ENCODE measurements at regions not wholly inside any gene's neighbourhood (a gene's known extent, or its start where the extent isn't known, plus 50 kb on each side); places are given as distances from the start of the nearest gene placed in this dataset.

- DNase-seq (ENCODE audit: extremely low spot score) = no peak
- ChIA-PET CTCF (no interaction called here), POLR2A (no interaction called here)
- TF ChIP-seq ZNF384 (IDR thresholded peaks at IDR 0.05) (no peak), BHLHE40 (IDR thresholded peaks at IDR 0.05; ENCODE audit: borderline replicate concordance) (no peak), LEF1 (IDR thresholded peaks at IDR 0.05; ENCODE audit: borderline replicate concordance) (no peak), FOXK2 (IDR thresholded peaks at IDR 0.05) (no peak), L3MBTL2 (conservative IDR thresholded peaks at IDR 0.05) (no peak), NFRKB (IDR thresholded peaks at IDR 0.05) (no peak), CTBP1 (IDR thresholded peaks at IDR 0.05; ENCODE audit: borderline replicate concordance) (no peak), SP1 (IDR thresholded peaks at IDR 0.05) (no peak), SUZ12 (IDR thresholded peaks at IDR 0.05) (no peak), HDGF (IDR thresholded peaks at IDR 0.05; ENCODE audit: borderline replicate concordance) (no peak), TARDBP (IDR thresholded peaks at IDR 0.05) (no peak), ELF4 (IDR thresholded peaks at IDR 0.05) (no peak), PKNOX1 (IDR thresholded peaks at IDR 0.05) (no peak), ARNT (IDR thresholded peaks at IDR 0.05) (no peak), FOXA1 (IDR thresholded peaks at IDR 0.05) (no peak), FOXM1 (IDR thresholded peaks at IDR 0.05; ENCODE audit: borderline replicate concordance) (no peak)
Measured at GRCh38 chr9:106532306-106533015, 330.5 kb upstream of the ZNF462 start.

DNA sequence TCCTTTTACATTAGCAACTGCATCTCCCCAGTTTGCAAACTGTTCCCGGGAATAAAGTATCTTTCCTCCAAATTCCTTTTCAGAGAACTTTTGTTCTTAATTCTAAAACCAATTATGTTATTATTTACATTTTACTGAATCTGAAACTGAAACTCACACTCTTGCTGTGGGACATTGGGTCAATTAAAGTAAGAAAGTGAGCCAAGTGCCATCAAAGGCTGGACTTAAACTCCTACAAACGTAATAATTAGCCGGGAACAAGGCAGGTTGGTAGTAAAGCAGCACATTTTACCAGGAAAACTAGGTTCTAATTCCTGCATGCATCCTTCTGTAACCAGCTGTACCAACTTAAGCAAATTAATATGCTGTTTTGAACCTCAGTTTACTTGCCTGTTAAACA is 328.2 kb upstream of the ZNF462 start:
- POLR2A ChIA-PET = no interaction called here

DNA sequence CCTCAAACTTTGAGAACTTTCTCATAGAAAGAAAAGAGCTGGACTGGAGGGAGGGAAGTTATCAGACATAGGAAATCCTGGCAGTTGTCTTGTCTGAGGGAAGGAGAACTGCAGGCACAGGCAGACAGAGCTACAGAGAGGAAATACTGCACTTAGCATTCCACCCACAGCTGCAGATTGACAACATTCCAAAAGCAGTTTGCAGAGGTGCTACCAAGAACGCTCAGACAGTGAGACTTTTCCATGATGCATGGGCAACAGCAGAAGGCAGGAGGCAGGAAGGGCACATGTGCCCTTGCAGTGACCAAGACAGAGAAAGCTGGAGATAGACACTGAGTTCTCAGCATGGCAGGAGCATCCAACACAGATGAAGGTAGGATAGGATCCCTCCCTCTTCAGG is 327.5 kb upstream of the ZNF462 start:
- ChIA-PET CTCF (no interaction called here), POLR2A (no interaction called here)
- TF ChIP-seq NFRKB (IDR thresholded peaks at IDR 0.05) (no peak), LEF1 (IDR thresholded peaks at IDR 0.05; ENCODE audit: borderline replicate concordance) (no peak), SUZ12 (IDR thresholded peaks at IDR 0.05) (no peak), PKNOX1 (IDR thresholded peaks at IDR 0.05) (no peak), BHLHE40 (IDR thresholded peaks at IDR 0.05; ENCODE audit: borderline replicate concordance) (no peak), FOXM1 (IDR thresholded peaks at IDR 0.05; ENCODE audit: borderline replicate concordance) (no peak), FOXK2 (IDR thresholded peaks at IDR 0.05) (no peak), HDGF (IDR thresholded peaks at IDR 0.05; ENCODE audit: borderline replicate concordance) (no peak), SP1 (IDR thresholded peaks at IDR 0.05) (no peak), ARNT (IDR thresholded peaks at IDR 0.05) (no peak)
- DNase-seq (ENCODE audit: extremely low spot score) = no peak

More for the DNA sequence above, 328.2 kb upstream of the ZNF462 start:
- CTCF ChIA-PET = no interaction called here
- DNase-seq (ENCODE audit: extremely low spot score) = no peak
- TF ChIP-seq ARNT (IDR thresholded peaks at IDR 0.05) = no peak
- no peak for TF ChIP-seq ZNF384 (IDR thresholded peaks at IDR 0.05)
- no peak for TF ChIP-seq BHLHE40 (IDR thresholded peaks at IDR 0.05; ENCODE audit: borderline replicate concordance)
- TF ChIP-seq FOXM1 (IDR thresholded peaks at IDR 0.05; ENCODE audit: borderline replicate concordance) = no peak
- no peak for TF ChIP-seq TARDBP (IDR thresholded peaks at IDR 0.05)
- no peak for TF ChIP-seq PKNOX1 (IDR thresholded peaks at IDR 0.05)

DNA sequence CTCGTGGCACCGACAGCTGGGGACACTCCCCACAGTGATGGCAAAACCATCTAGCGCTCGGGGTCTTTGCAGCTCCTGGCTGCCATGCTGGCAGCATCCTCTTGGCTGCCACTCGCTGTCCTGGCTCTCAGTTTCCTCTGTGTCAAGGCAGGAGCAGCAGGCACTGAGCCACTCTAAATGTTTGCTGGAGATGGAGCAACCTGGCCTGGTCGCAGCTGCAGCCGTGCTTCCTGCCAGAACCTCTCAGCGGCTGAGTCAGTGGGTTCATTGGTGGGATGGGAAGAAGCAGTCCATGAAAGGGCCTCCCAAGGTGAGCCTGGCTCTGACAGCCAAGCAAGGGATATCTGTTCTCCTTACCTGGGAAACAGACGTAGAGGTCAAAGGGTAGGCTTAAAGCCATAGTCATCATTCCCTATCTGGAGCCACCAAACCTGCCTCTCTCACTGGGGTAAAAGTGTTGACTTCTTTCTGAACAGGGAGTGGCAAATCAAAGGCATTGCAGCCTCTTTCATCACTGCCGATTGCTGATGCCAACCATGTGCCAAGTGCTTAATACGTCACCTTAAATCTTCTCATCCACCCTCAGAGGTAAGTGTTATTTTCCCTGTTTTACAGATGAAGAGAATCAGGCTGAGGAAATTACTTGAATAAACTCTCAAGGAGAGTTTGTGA is 304.8 kb upstream of the ZNF462 start:
- no peak for TF ChIP-seq SP1 (IDR thresholded peaks at IDR 0.05)
- no peak for TF ChIP-seq HDGF (IDR thresholded peaks at IDR 0.05; ENCODE audit: borderline replicate concordance)
- no peak for TF ChIP-seq LEF1 (IDR thresholded peaks at IDR 0.05; ENCODE audit: borderline replicate concordance)
- no peak for TF ChIP-seq FOXM1 (IDR thresholded peaks at IDR 0.05; ENCODE audit: borderline replicate concordance)
- no peak for TF ChIP-seq NFRKB (IDR thresholded peaks at IDR 0.05)
- no peak for TF ChIP-seq SUZ12 (IDR thresholded peaks at IDR 0.05)
- TF ChIP-seq FOXK2 (IDR thresholded peaks at IDR 0.05) = no peak
- no peak for TF ChIP-seq ELF4 (IDR thresholded peaks at IDR 0.05)
- no peak for TF ChIP-seq PKNOX1 (IDR thresholded peaks at IDR 0.05)
- TF ChIP-seq BHLHE40 (IDR thresholded peaks at IDR 0.05; ENCODE audit: borderline replicate concordance) = no peak
- TF ChIP-seq TARDBP (IDR thresholded peaks at IDR 0.05) = no peak
- no peak for TF ChIP-seq CTBP1 (IDR thresholded peaks at IDR 0.05; ENCODE audit: borderline replicate concordance)
- TF ChIP-seq ARNT (IDR thresholded peaks at IDR 0.05) = no peak
- no peak for TF ChIP-seq L3MBTL2 (conservative IDR thresholded peaks at IDR 0.05)
- TF ChIP-seq FOXA1 (IDR thresholded peaks at IDR 0.05) = no peak
- TF ChIP-seq ZNF384 (IDR thresholded peaks at IDR 0.05) = no peak

DNA sequence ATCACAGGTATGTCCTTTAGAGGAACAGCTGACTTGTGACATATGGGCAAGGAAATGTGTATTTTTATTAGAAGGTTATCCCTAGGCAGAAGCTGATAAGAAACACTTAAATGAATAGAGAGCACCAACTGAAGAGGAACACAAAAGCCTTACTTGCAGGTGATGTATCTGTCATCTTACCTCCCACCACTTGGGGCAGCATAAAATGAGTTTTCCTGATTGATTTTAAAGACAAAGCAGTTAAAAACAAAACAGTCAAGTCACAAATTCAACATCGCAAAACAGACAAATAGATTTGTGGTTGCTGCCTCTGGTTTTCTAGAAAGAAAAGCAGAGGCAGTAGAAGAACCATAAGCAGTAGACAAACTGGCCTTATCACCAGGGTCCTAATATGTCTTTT is 302.4 kb upstream of the ZNF462 start:
- DNase-seq (ENCODE audit: extremely low spot score) = no peak

More for the DNA sequence above, 304.8 kb upstream of the ZNF462 start:
- CTCF ChIA-PET = no interaction called here
- DNase-seq (ENCODE audit: extremely low spot score) = no peak
- POLR2A ChIA-PET = no interaction called here

More for the DNA sequence above, 302.4 kb upstream of the ZNF462 start:
- no peak for TF ChIP-seq ARNT (IDR thresholded peaks at IDR 0.05)
- no peak for TF ChIP-seq L3MBTL2 (conservative IDR thresholded peaks at IDR 0.05)
- no peak for TF ChIP-seq TARDBP (IDR thresholded peaks at IDR 0.05)
- no peak for TF ChIP-seq NFRKB (IDR thresholded peaks at IDR 0.05)
- TF ChIP-seq SP1 (IDR thresholded peaks at IDR 0.05) = no peak
- no peak for TF ChIP-seq ELF4 (IDR thresholded peaks at IDR 0.05)
- TF ChIP-seq SUZ12 (IDR thresholded peaks at IDR 0.05) = no peak
- no peak for TF ChIP-seq ZNF384 (IDR thresholded peaks at IDR 0.05)
- TF ChIP-seq FOXK2 (IDR thresholded peaks at IDR 0.05) = no peak
- TF ChIP-seq PKNOX1 (IDR thresholded peaks at IDR 0.05) = no peak
- TF ChIP-seq LEF1 (IDR thresholded peaks at IDR 0.05; ENCODE audit: borderline replicate concordance) = no peak
- TF ChIP-seq HDGF (IDR thresholded peaks at IDR 0.05; ENCODE audit: borderline replicate concordance) = no peak
- TF ChIP-seq FOXA1 (IDR thresholded peaks at IDR 0.05) = no peak
- no peak for TF ChIP-seq FOXM1 (IDR thresholded peaks at IDR 0.05; ENCODE audit: borderline replicate concordance)
- TF ChIP-seq CTBP1 (IDR thresholded peaks at IDR 0.05; ENCODE audit: borderline replicate concordance) = no peak
- TF ChIP-seq BHLHE40 (IDR thresholded peaks at IDR 0.05; ENCODE audit: borderline replicate concordance) = no peak
- ChIA-PET POLR2A (no interaction called here), CTCF (no interaction called here)
